ENCODE measurements at regions not wholly inside any gene's neighbourhood (a gene's known extent, or its start where the extent isn't known, plus 50 kb on each side); places are given as distances from the start of the nearest gene placed in this dataset.

GRCh38 chr11:15586741-15587473 is 472.2 kb downstream of the INSC start:
- no peaks in the 10 kb centered on the region for H4K20me1 ChIP-seq (replicated peaks; ENCODE audit: control insufficient read depth, insufficient read depth, low read length)
- DNase-seq (ENCODE audit: extremely low read depth in 1 of 4, low spot score in 3 of 4) (no peak), ATAC-seq (no peak), FAIRE-seq (no peak)
- H2AFZ ChIP-seq (ENCODE audit: low read depth, low read length), result no peak overlapping the region
- no peak overlapping the region for H3K9ac ChIP-seq (ENCODE audit: insufficient read depth in 1 of 2, low read depth in 2 of 2, low read length in 2 of 2)
- ChIA-PET POLR2A (interaction anchor here (0.5 kb wide), 1 partner anchor 695 kb away, joined by 3 read pairs; no protein-coding TSS in a partner anchor), CTCF (ENCODE audit: low intra/inter-chr PET ratio) (no interaction called here)
- no TSS peak for BruUV-seq (replicated peaks)
- peaks cover 0 to 7% of the 10 kb centered on the region in 2 experiments; a peak in 1 of 5 replicates for H3K27me3 ChIP-seq (ENCODE audit: control insufficient read depth in 2 of 2, insufficient read depth in 2 of 2, low read length in 2 of 2)
- no peaks in the 10 kb centered on the region for H3K79me2 ChIP-seq (ENCODE audit: control insufficient read depth, insufficient read depth, low read length)
- no peaks in the 10 kb centered on the region for H3K9me3 ChIP-seq (replicated peaks; ENCODE audit: control insufficient read depth, insufficient read depth, low read depth, low read length)
- in situ Hi-C loops (cut with MboI) (no loop called here), intact Hi-C loops (cut with micrococcal nuclease) (no loop called here)
- no peaks in the 10 kb centered on the region for H3K4me1 ChIP-seq (replicated peaks in 1 of 2; ENCODE audit: control insufficient read depth in 2 of 2, insufficient read depth in 2 of 2, low read length in 2 of 2)
- H3K9me1 ChIP-seq (ENCODE audit: control insufficient read depth, insufficient read depth, low read length), result no peaks in the 10 kb centered on the region
- no peak for TF ChIP-seq THAP7 (CRISPR knock-in tag; IDR thresholded peaks at IDR 0.05)
- no peak for TF ChIP-seq ZNF785 (CRISPR knock-in tag; IDR thresholded peaks at IDR 0.05)
- no peak for TF ChIP-seq HDAC1 (IDR thresholded peaks at IDR 0.05)
- TF ChIP-seq ZNF449 (CRISPR knock-in tag; IDR thresholded peaks at IDR 0.05), result no peak
- WGBS (ENCODE audit: insufficient coverage, low coverage, missing lambda C conversion rate), result 0% methylated on average over 2 of the region's 2 CpGs
- no peak overlapping the region for H3K4me2 ChIP-seq (ENCODE audit: insufficient read depth, low read length)
- no peaks in the 10 kb centered on the region for H3K36me3 ChIP-seq (ENCODE audit: control insufficient read depth, insufficient read depth, low read length)
- no peak overlapping the region for H3K4me3 ChIP-seq
- no peak overlapping the region for H3K27ac ChIP-seq (ENCODE audit: extremely low read depth, low read depth, low read length)
